Activated CD4-positive, CD25-positive, alpha-beta regulatory T cell treated with anti-CD3 and anti-CD28 coated beads, Interleukin-2, amount 50 U/mL, for 24 hours (primary cell): ENCODE measurements at regions not wholly inside any gene's neighbourhood (a gene's known extent, or its start where the extent isn't known, plus 50 kb on each side); places are given as distances from the start of the nearest gene placed in this dataset.

Experiments
- ATAC-seq, 2 donors: fragments of 150-1000 bp; cut with Tn5 transposase; one replicate each; pipeline ENCODE4 v1.10.0; 2021; ENCODE audit warnings: mild to moderate bottlenecking in 1 of 2, moderate library complexity in 1 of 2

GRCh38 chr1:67618285-67619018 lies 66.5 kb upstream of the GADD45A start:
- ATAC-seq = no peak

DNA sequence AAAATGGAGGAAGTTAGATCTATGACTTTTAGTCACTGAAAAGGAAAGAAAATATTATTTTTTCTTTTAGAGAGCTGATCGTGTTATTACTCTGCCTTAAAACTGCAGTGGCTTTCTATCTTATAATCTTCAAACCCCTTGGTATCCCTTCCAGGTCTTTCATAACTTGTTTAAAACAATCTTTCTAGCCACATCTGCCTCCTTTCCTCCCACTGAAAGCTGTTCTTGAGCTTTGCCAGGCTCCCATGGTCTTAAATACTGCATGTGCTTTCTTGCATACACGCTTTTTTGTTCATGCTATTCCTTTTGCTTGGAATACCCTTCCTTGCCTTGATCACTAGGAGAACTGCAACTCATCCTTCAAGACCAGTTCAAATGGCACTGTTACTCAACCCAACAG lies 65.9 kb upstream of the GADD45A start:
- ATAC-seq = no peak

DNA sequence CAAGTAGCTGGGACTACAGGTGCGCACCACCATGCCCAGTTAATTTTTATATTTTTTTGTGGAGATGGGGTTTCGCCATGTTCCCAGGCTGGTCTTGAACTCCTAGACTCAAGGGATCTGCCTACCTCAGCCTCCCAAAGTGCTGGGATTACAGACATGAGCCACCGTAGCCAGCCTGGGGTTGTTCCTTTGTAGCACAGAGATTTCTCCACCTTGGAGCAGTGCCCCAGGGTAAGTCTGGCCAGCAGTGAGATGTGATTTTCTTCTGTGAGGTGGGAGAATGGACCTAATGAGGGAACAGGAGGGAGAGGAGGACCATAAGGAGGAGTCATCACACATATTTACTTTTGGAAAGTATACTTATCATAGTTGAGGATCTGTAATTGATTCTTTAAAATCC lies 61.1 kb upstream of the GADD45A start:
- no peak for ATAC-seq

- no peak for ATAC-seq
Observed at GRCh38 chr1:67624680-67625079, 60.3 kb upstream of the GADD45A start.

DNA sequence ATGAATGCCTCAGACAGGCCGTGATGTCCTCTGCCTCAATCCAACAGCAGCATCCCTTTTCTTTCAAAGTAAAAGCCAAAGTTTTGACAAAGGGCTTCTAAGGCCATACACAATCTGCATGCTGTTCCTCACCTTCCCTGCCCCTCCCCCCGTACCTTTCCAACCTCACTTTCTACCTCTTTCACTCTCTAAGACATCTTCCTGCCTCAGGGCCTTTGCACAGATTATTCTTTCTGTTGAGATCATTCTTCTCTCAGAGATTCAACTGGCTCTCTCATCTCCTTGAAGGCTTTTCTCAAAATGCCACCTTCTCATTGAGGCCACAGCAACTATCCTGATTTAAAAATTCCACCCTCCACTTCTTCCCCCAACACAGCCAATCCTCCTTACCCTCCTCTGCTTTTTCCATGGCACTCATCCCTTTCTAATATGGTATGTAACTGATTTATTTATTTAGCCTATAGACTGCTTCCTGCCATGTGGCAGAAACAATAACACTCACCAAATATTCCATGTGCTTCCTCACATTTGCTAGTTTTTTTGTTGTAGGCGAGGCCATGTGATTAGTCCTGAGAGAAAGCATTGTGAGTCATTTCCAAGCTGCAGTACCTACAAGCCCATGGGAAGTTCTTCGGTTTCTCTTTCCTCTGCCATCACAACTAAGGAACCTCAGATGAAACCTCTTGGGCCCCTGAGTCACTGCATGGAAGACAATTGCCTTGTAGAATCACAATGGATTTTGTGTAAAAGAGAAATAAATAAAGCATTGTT lies 58.7 kb upstream of the GADD45A start:
- ATAC-seq = no peak

- no peak for ATAC-seq
Observed at GRCh38 chr1:67626861-67627235, 58.2 kb upstream of the GADD45A start.

DNA sequence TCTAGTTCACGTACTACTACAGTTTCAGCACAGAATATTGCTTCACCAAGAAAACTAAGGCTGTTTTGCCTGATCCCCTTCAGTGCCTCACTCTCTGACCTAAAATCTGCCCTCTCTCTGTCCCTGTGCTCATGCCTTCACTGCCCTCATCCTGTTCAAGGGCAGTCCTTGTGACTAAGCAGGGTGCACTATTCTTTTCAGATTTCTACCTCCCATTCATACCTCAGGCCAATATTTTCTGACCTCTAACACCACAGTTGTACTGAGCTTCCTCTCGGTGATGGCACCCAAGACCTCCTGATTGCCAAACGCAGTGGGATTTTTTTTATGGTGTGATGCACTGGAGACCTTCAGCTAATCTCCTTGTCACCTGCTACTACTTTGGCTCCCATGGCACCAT lies 57.7 kb upstream of the GADD45A start:
- no peak for ATAC-seq

DNA sequence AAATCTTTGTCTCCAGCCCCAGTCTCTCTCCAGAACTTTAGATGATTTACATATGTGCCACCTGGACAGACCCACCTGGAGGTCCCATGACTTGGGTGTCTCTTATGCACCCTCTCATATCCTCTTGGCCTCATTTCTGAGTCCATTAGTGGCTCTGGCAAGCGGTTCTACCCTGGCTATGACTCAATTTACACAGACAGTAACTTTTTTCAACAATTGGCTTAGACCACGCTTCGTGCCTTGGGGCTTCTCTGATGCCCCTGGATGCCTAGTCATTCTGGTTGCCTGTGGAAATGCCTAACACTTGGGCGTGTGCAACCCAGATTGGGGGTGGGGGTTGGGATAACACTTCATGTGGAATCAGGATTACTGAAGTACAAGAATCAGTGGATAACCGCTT lies 57.1 kb upstream of the GADD45A start:
- no peak for ATAC-seq

GRCh38 chr1:67629370-67630075 lies 55.5 kb upstream of the GADD45A start:
- ATAC-seq = no peak

- no peak for ATAC-seq
Observed at GRCh38 chr1:67630438-67631045, 54.5 kb upstream of the GADD45A start.

DNA sequence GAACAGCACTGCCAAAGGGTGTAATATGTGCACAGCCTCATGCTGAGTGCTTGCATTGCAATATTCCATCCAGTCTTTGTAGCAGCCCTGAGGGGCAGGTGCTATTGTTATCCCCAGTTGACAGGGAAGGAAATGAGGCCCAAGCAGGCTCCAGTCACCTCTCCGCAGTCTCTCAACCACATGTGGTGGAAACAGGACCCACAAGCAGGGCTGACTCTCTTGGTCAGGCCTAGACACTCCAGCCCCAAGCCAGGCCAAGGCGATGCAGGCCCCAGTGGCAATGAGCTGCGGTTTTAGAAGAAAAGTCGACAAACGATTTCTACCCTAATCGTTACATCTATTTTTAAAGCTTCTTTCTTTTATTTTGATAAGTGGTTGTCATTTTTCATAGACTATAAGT lies 52.6 kb upstream of the GADD45A start:
- no peak for ATAC-seq

GRCh38 chr1:67632811-67633655 lies 52.0 kb upstream of the GADD45A start:
- no peak for ATAC-seq

DNA sequence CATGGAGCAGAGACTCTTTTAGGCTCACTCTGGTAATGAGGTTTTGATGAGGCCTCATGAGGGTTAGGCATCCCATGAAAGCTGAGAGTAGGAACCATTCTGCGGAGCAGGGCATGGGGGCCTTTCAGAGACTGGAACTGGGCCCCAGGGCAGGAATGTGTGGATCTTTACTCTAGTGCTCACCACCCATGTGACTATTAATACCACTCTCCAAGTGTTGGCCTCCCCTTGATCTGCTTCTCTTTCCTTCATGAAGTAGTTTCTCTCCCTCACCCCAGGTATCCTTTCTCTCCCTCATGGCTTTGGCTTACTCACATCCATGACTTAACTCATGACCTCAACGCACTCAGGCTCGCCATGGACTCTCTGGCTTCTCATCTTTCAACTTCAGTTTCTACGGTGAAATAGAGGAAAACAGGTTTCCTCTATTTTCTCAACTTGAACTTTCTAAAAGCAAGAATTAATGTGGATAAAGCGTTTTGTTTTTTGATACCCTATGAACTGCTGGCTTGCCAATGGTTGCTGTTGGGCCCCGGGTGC lies 50.5 kb upstream of the GADD45A start:
- no peak for ATAC-seq

GRCh38 chr1:67635055-67635809 lies 49.8 kb upstream of the GADD45A start:
- ATAC-seq = peak in 1 of 2 donors; percentile 33
